PC-3 (cell line): ENCODE measurements at regions not wholly inside any gene's neighbourhood (a gene's known extent, or its start where the extent isn't known, plus 50 kb on each side); places are given as distances from the start of the nearest gene placed in this dataset.

Experiments used
- ATAC-seq: fragments of 200-7000 bp; cut with Tn5 transposase; 2 replicates; pipeline ENCODE4 v1.9.1; 2020; ENCODE audit warnings: mild to moderate bottlenecking, moderate library complexity
- BruUV-seq: library from RNA; stranded (reverse); fragments of 400-500 nt; replicated peaks from 2 replicates; lab custom pipeline; 2021; lab: Mats Ljungman, UMichigan
- CTCF ChIA-PET: fragments of 300-600 bp; sonication (Branson Sonifier 250); formaldehyde crosslinking; loops from one replicate; lab custom pipeline; 2022; ENCODE audit warnings: antibody characterized with exemption; lab: Charles Lee
- POLR2A ChIA-PET: fragments of 300-600 bp; sonication (Branson Sonifier 250); formaldehyde crosslinking; loops from one replicate; lab custom pipeline; 2022; ENCODE audit warnings: antibody characterized with exemption; ENCODE audit not compliant: unreplicated experiment; lab: Charles Lee
- DNase-seq: peaks from one replicate; pipeline ENCODE4 v3.0.0-alpha.2; 2015
- H2AFZ ChIP-seq: fragments of 300-600 bp; sonication (generic); 2 replicates; pipeline ENCODE4 v1.6.0; 2016; ENCODE audit warnings: antibody characterized with exemption, low read length
- H3F3A ChIP-seq: fragments of 300-600 bp; sonication (generic); one replicate; pipeline ENCODE4 v1.6.0; 2017; ENCODE audit warnings: antibody characterized with exemption, low read length, control low read depth, mild to moderate bottlenecking; ENCODE audit not compliant: unreplicated experiment
- H3K27ac ChIP-seq: fragments of 300-600 bp; sonication (generic); 2 replicates; pipeline ENCODE4 v1.5.1; 2016; ENCODE audit warnings: mild to moderate bottlenecking, low read length
- H3K27me3 ChIP-seq: fragments of 300-600 bp; sonication (generic); 2 replicates; pipeline ENCODE4 v1.6.1; 2016; ENCODE audit warnings: low read length, mixed read lengths
- H3K36me3 ChIP-seq: fragments of 300-600 bp; sonication (generic); 2 replicates; pipeline ENCODE4 v1.6.1; 2016; ENCODE audit warnings: low read depth, mixed run types, low read length, mixed read lengths
- H3K4me1 ChIP-seq: fragments of 300-600 bp; sonication (generic); 2 replicates; pipeline ENCODE4 v1.5.1; 2016; ENCODE audit warnings: low read length; ENCODE audit not compliant: insufficient read depth
- H3K4me2 ChIP-seq: fragments of 300-600 bp; sonication (generic); 2 replicates; pipeline ENCODE4 v1.6.0; 2016; ENCODE audit warnings: low read length
- H3K4me3 ChIP-seq: fragments of 300-600 bp; sonication (generic); 2 replicates; pipeline ENCODE4 v1.5.1; 2016; ENCODE audit warnings: mild to moderate bottlenecking, low read length, mixed read lengths
- H3K79me2 ChIP-seq: fragments of 300-600 bp; sonication (generic); 2 replicates; pipeline ENCODE4 v1.6.1; 2017; ENCODE audit warnings: low read length, mixed read lengths
- H3K9ac ChIP-seq: fragments of 300-600 bp; sonication (generic); 2 replicates; pipeline ENCODE4 v1.6.0; 2016; ENCODE audit warnings: mild to moderate bottlenecking, low read length
- H3K9me2 ChIP-seq: fragments of 300-600 bp; sonication (generic); replicated peaks from 2 replicates; pipeline ENCODE4 v1.6.1; 2016; ENCODE audit warnings: mixed run types, low read length, mixed read lengths
- H3K9me3 ChIP-seq: fragments of 300-600 bp; sonication (generic); 2 replicates; pipeline ENCODE4 v1.6.1; 2016; ENCODE audit warnings: low read length, mixed read lengths
- H4K20me1 ChIP-seq: fragments of 300-600 bp; sonication (generic); 2 replicates; pipeline ENCODE4 v1.6.1; 2016; ENCODE audit warnings: low read length, mixed read lengths
- EZH2 ChIP-seq: fragments of 300-600 bp; sonication (generic); IDR thresholded peaks from one replicate; pipeline ENCODE4 v1.6.1; 2017; ENCODE audit warnings: antibody characterized with exemption, mild to moderate bottlenecking, low read length; ENCODE audit not compliant: unreplicated experiment
- EZH2phosphoT487 ChIP-seq: fragments of 300-600 bp; sonication (generic); IDR thresholded peaks from 2 replicates; pipeline ENCODE4 v1.6.1; 2018; ENCODE audit warnings: mild to moderate bottlenecking, antibody characterized with exemption, low read length, borderline replicate concordance
- intact Hi-C: fragments of 100-400 bp; cut with micrococcal nuclease; formaldehyde crosslinking; loops from 2 replicates; pipeline ENCODE4 v1.9.0; 2023
- TF ChIP-seq, protein P1 (sequence below): fragments of 300-600 bp; sonication (generic); conservative IDR thresholded peaks from 2 replicates; pipeline ENCODE4 v1.5.1; 2017; ENCODE audit warnings: antibody characterized with exemption, low read depth, mild to moderate bottlenecking, low read length

DNA sequence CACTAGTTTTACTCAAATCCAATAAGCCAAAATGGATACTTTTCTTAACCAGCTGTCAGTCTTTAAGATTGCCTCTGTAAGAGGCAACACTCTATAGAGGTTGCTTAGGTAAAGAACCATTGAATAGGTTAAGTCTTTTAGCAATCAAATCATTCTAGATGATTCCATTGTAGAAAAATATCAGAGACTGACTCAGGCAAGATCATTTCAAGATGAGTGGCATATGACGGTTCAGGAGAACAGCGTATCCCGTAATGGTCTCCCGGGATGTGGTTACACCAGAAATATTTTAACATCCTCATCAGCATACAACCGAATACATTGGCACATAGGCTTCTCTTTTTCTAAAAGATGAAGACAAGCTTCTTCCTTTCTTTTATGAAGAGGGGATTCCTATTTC lies 641.7 kb upstream of the AGA start:
- Histone ChIP-seq H3K9me2 (no peaks in the 10 kb centered on the region), H3K27me3 (no peaks in the 10 kb centered on the region), H3K4me3 (no peak overlapping the region), H3K36me3 (no peaks in the 10 kb centered on the region), H3K27ac (no peak overlapping the region), H2AFZ (no peak overlapping the region), H4K20me1 (no peaks in the 10 kb centered on the region), H3K9ac (no peak overlapping the region), H3F3A (no peaks in the 10 kb centered on the region), H3K9me3 (no peaks in the 10 kb centered on the region), H3K4me2 (no peak overlapping the region), H3K79me2 (no peaks in the 10 kb centered on the region), H3K4me1 (peaks cover 16% of the 10 kb centered on the region)
- BruUV-seq, result no TSS peak
- ATAC-seq (no peak), DNase-seq (no peak)
- CTCF ChIA-PET, result no interaction called here
- TF ChIP-seq, protein P1, sequence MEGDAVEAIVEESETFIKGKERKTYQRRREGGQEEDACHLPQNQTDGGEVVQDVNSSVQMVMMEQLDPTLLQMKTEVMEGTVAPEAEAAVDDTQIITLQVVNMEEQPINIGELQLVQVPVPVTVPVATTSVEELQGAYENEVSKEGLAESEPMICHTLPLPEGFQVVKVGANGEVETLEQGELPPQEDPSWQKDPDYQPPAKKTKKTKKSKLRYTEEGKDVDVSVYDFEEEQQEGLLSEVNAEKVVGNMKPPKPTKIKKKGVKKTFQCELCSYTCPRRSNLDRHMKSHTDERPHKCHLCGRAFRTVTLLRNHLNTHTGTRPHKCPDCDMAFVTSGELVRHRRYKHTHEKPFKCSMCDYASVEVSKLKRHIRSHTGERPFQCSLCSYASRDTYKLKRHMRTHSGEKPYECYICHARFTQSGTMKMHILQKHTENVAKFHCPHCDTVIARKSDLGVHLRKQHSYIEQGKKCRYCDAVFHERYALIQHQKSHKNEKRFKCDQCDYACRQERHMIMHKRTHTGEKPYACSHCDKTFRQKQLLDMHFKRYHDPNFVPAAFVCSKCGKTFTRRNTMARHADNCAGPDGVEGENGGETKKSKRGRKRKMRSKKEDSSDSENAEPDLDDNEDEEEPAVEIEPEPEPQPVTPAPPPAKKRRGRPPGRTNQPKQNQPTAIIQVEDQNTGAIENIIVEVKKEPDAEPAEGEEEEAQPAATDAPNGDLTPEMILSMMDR, result no peak
- TF ChIP-seq EZH2phosphoT487 (no peak), EZH2 (no peak)
- POLR2A ChIA-PET, result no interaction called here
- intact Hi-C loops, result no loop called here

DNA sequence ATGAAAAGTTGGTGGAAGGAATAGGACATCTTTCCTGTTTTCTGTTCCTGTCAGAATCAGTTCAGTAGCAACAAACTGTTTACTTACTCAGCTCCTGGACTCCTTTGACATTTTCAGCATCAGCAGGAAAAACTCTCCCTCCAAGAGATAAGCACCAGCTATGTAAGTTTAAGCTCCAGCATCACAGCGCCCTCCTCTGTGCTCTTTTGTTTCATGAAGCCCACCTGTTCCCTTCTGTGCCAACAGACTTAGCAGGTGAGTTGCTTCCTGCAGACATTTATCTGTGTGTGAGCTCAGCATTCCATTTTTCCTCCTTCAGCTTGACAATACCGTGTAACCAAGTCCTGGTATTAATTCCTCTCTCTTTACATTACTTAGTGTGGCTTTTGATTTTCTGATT lies 644.1 kb upstream of the AGA start:
- Histone ChIP-seq H3K9me2 (no peaks in the 10 kb centered on the region), H3K9ac (no peak overlapping the region), H3K9me3 (no peaks in the 10 kb centered on the region), H2AFZ (no peak overlapping the region), H3K27me3 (no peaks in the 10 kb centered on the region), H3K36me3 (no peaks in the 10 kb centered on the region), H3K27ac (no peak overlapping the region), H4K20me1 (no peaks in the 10 kb centered on the region), H3K4me2 (no peak overlapping the region), H3K4me3 (no peak overlapping the region), H3K4me1 (no peaks in the 10 kb centered on the region), H3F3A (no peaks in the 10 kb centered on the region), H3K79me2 (no peaks in the 10 kb centered on the region)
- ChIA-PET POLR2A (no interaction called here), CTCF (interaction anchor here (0.7 kb wide), 1 partner anchor 532 kb away, joined by 3 read pairs; no protein-coding TSS in a partner anchor)
- ATAC-seq, result no peak
- peak; percentile 14 for DNase-seq
- intact Hi-C loops, result no loop called here
- TF ChIP-seq, protein P1, result 0 out of 2 replicates have a peak, but pooled peaks have one; percentile 31
- TF ChIP-seq EZH2 (no peak), EZH2phosphoT487 (no peak)
- BruUV-seq, result no TSS peak

DNA sequence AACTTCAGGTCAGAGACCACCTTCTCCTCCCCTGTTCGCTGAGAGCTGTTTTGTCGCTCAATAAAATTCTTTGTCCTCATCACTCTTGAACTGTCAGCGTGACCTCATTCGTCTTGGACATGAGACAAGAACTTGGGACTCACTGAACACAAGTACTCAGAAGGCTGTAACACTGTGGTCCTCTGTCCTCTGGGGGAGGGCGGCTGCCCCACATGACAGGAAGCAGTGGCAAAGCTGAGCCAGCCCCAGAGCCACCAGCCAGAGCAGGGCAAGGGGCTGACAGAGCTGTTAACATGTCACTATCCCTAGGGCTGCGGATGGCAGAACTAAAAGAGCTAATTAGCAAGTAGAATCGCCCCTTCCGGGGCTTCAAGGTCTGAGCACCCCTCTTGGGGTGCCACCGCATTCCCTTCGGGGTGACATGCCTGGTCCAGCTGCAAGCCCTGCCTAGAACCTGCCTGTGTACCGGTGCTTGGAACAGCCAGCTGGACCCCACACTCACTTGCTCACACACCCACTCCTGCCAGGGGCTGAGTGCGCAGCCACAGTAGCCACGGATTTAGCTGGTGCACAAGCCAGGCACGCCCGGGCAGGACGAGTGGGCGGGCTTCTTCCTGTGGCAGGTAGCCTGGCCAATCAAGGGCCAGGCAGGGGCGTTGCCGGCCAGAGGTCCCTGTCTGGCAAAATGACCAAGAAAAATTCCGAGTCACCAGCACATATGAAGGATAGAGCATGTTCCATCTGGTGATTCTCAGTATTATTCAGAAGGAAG lies 648.6 kb upstream of the AGA start:
- intact Hi-C loops, result no loop called here
- Histone ChIP-seq H3K9me2 (no peaks in the 10 kb centered on the region), H3K27me3 (no peaks in the 10 kb centered on the region), H3K4me1 (no peaks in the 10 kb centered on the region), H4K20me1 (no peaks in the 10 kb centered on the region), H3K79me2 (no peaks in the 10 kb centered on the region), H3K27ac (no peak overlapping the region), H3K4me2 (no peak overlapping the region), H3F3A (no peaks in the 10 kb centered on the region), H3K9ac (no peak overlapping the region), H2AFZ (no peak overlapping the region), H3K36me3 (no peaks in the 10 kb centered on the region), H3K9me3 (no peaks in the 10 kb centered on the region), H3K4me3 (no peak overlapping the region)
- DNase-seq (no peak), ATAC-seq (no peak)
- BruUV-seq, result no TSS peak
- POLR2A ChIA-PET, result no interaction called here
- CTCF ChIA-PET, result no interaction called here
- TF ChIP-seq EZH2 (no peak), EZH2phosphoT487 (no peak)
- TF ChIP-seq, protein P1, result no peak
